NT2/D1 (cell line): ENCODE measurements at regions not wholly inside any gene's neighbourhood (a gene's known extent, or its start where the extent isn't known, plus 50 kb on each side); places are given as distances from the start of the nearest gene placed in this dataset.

Experiments used
- DNase-seq: peaks from one replicate; pipeline ENCODE4 v3.0.0-alpha.2; 2011; ENCODE audit warnings: low read depth, low spot score
- H3K27me3 ChIP-seq: 2 replicates; pipeline ENCODE4 v1.6.0; 2011; ENCODE audit warnings: mild to moderate bottlenecking; ENCODE audit not compliant: insufficient read length, insufficient read depth
- H3K36me3 ChIP-seq: 2 replicates; pipeline ENCODE4 v1.6.1; 2011; ENCODE audit warnings: mild to moderate bottlenecking, low read length, mixed read lengths; ENCODE audit not compliant: insufficient read depth, insufficient read length
- H3K4me1 ChIP-seq: 2 replicates; pipeline ENCODE4 v1.5.1; 2011; ENCODE audit not compliant: insufficient read depth, insufficient read length
- H3K4me3 ChIP-seq: 2 replicates; pipeline ENCODE4 v1.5.1; 2011; ENCODE audit warnings: low read depth; ENCODE audit not compliant: insufficient read length
- H3K9ac ChIP-seq: 2 replicates; pipeline ENCODE4 v1.6.0; 2011; ENCODE audit warnings: low read depth; ENCODE audit not compliant: insufficient read length
- H3K9me3 ChIP-seq: 2 replicates; pipeline ENCODE4 v1.5.1; 2011; ENCODE audit warnings: mild to moderate bottlenecking, low read length; ENCODE audit not compliant: insufficient read depth
- SUZ12 ChIP-seq: IDR thresholded peaks from 2 replicates; pipeline ENCODE4 v1.6.1; 2011; ENCODE audit not compliant: insufficient read length, insufficient read depth; ENCODE audit errors: extremely low read depth
- YY1 ChIP-seq: IDR thresholded peaks from 2 replicates; pipeline ENCODE4 v1.6.1; 2011; ENCODE audit not compliant: insufficient read length, insufficient read depth
- ZNF274 ChIP-seq: IDR thresholded peaks from 2 replicates; pipeline ENCODE4 v1.6.1; 2011; ENCODE audit warnings: mild to moderate bottlenecking, low read depth, low read length

DNA sequence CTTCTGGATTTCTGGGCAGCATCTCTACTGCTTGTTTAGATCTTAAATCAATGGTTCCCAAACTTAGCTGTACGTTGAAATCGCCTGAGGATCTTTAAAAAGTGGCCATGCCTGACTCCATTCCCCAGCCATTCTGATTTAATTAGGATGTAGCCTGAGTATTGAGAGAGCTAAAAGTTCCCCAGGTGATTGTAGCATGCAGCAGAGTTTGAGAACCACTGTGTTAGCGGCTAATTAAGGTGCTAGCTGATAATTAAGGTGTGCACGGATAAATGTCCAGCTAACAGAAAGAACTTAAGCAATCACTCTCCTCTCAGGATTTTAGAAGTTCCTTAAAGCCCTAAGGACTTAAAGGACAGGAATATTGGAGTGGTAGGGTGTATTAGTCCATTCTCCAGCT is 89.1 kb downstream of the NMUR2 start:
- Histone ChIP-seq H3K9ac (no peak overlapping the region), H3K4me3 (no peak overlapping the region), H3K36me3 (no peaks in the 10 kb centered on the region), H3K4me1 (no peaks in the 10 kb centered on the region), H3K27me3 (no peaks in the 10 kb centered on the region), H3K9me3 (no peaks in the 10 kb centered on the region)
- TF ChIP-seq YY1 (no peak), SUZ12 (no peak), ZNF274 (no peak)
- DNase-seq: no peak

DNA sequence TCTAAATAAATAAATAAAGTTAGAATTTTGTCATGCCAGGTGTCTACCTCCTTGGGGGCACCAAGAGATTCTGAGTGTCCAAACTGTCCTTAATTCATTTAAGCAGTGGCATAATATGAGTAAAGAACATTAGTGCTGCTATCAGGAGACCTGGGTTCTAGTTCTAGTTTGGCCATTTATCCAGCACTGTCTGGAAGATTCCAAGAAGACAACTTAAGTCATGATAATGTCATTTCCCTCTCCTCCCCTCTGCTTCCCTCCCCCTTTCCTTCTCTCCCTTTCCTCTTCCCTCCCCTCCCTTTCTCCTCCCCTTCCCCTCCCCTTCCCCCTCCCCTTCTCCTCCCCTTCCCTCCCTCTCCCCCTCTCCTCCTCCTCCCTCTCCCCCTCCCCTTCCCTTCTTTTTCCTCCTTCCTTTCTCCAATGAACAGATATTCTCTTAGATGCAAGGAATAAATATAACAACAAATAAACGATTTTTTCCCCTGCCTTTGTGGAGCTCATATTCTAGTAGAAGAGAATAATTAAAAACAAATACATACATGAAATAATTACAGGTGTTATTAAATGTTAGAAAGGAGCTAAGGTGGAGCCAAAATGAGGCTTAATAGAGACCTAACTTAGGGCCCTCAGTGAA is 90.8 kb downstream of the NMUR2 start:
- H3K27me3 ChIP-seq: no peaks in the 10 kb centered on the region
- no peaks in the 10 kb centered on the region for H3K36me3 ChIP-seq
- no peak for DNase-seq
- no peak overlapping the region for H3K4me3 ChIP-seq
- H3K9ac ChIP-seq: no peak overlapping the region
- H3K9me3 ChIP-seq: no peaks in the 10 kb centered on the region
- TF ChIP-seq SUZ12 (no peak), ZNF274 (no peak), YY1 (no peak)
- no peaks in the 10 kb centered on the region for H3K4me1 ChIP-seq

DNA sequence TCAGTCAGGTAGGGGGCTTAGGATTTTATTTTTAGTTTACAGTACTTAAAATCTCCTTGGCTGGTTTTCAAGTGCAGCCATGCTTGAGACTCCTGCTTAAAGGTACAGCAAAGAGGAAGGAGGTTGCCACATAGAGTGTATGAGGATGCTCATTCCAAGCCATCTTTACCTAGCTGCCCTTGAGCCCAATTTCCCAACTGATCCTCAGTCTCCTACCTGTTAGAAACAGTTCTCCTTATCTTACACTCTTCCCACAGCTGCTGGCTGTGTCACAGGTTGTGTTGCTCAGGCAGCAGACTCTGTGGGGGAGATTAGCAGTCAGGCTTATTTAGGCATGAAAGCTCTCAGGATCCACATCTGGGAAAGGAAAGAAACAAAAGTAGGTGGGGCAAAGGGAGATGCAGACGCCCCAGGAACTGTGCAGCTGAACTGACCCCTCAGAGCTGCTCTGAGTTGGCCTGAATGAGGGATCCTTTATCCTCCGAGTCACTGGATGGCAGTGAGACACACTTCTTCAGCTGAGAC is 95.1 kb downstream of the NMUR2 start:
- Histone ChIP-seq H3K9ac (no peak overlapping the region), H3K4me1 (no peaks in the 10 kb centered on the region), H3K9me3 (no peaks in the 10 kb centered on the region), H3K36me3 (no peaks in the 10 kb centered on the region), H3K27me3 (no peaks in the 10 kb centered on the region), H3K4me3 (no peak overlapping the region)
- no peak for DNase-seq
- no peak for TF ChIP-seq SUZ12
- no peak for TF ChIP-seq YY1
- no peak for TF ChIP-seq ZNF274

DNA sequence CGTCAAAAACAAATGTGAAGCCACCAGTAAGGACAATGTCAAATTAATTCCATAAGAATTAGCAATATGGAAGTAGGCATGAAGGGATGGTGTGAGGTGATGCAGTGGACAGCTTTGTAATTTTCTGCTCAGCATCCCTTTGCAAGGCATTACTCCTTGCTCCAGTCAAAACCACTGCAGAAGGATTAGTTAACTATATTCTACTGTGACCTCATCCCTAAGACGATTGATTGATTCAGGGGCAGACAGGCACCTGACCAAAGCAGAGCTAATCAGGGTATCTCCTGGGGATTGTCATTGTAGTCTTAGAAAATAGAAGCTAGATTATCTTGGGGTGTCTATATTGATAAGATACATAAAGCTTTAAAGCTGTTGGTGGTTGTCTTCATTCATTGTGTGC is 98.7 kb downstream of the NMUR2 start:
- Histone ChIP-seq H3K4me1 (no peaks in the 10 kb centered on the region), H3K9ac (no peak overlapping the region), H3K27me3 (no peaks in the 10 kb centered on the region), H3K4me3 (no peak overlapping the region), H3K9me3 (no peaks in the 10 kb centered on the region), H3K36me3 (no peaks in the 10 kb centered on the region)
- TF ChIP-seq ZNF274 (no peak), SUZ12 (no peak), YY1 (no peak)
- no peak for DNase-seq

DNA sequence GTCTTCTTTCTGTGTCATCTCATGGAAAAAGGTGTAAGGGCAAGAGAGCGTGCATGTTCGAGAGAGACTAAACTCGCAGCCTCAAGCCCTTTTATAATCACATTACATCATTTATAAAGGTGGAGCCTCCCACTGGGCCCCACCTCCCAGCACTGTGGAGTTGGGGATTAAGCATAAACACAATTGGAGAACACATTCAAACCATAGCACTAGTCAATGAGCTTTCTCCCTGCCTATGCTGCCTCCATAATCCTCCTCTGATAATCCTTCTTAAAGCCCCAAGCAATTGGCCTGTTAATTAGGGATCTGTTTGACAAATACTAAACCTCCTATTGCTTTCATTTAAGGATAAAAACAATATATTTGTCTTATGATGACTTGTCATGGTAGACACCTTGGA is 99.6 kb downstream of the NMUR2 start:
- DNase-seq: no peak
- no peak for TF ChIP-seq SUZ12
- TF ChIP-seq ZNF274: no peak
- TF ChIP-seq YY1: no peak
- Histone ChIP-seq H3K27me3 (no peaks in the 10 kb centered on the region), H3K9me3 (no peaks in the 10 kb centered on the region), H3K4me3 (no peak overlapping the region), H3K36me3 (no peaks in the 10 kb centered on the region), H3K9ac (no peak overlapping the region), H3K4me1 (no peaks in the 10 kb centered on the region)

DNA sequence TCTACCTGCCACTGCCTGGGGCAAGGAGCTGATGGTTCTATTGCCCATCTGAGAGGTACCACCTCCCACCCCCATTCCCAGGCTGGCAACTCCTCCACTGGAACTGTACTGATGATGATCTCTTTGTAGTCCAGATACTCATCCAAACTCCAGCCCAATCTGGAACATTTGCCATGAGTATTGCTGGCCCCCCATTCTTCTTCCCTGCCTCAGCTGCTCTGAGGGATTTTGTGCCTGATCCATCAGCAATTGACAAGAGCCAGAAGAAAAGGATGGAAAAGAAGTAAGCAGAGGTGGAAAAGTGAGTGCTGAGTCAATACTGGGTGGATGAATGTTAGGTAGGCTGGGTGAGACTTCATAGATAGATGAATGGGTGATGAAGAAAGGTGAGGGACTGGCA is 101.2 kb downstream of the NMUR2 start:
- Histone ChIP-seq H3K27me3 (no peaks in the 10 kb centered on the region), H3K36me3 (no peaks in the 10 kb centered on the region), H3K9me3 (no peaks in the 10 kb centered on the region), H3K9ac (no peak overlapping the region), H3K4me3 (no peak overlapping the region), H3K4me1 (no peaks in the 10 kb centered on the region)
- no peak for DNase-seq
- TF ChIP-seq YY1: no peak
- no peak for TF ChIP-seq SUZ12
- no peak for TF ChIP-seq ZNF274

DNA sequence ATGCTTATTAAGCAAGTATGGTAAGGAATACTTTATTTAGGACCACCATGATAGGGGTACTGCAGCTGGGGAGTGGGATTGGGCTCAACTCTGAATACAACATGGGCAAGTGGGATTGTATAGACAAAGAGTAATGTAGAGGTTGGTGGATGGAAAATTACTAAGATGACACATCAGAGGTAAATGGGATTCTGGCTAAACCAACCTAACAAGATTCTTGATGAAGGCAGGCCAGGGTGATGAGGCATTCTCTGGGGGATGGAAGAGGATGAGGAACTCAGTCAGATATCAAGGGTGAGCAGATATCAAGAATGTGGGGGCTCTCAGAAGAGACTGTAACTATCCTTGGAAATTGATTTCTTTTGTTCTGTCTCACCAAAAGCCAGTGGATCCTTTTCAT is 107.2 kb downstream of the NMUR2 start:
- no peaks in the 10 kb centered on the region for H3K4me1 ChIP-seq
- H3K27me3 ChIP-seq: no peaks in the 10 kb centered on the region
- TF ChIP-seq SUZ12 (no peak), ZNF274 (no peak), YY1 (no peak)
- no peak for DNase-seq
- no peak overlapping the region for H3K9ac ChIP-seq
- no peaks in the 10 kb centered on the region for H3K9me3 ChIP-seq
- H3K36me3 ChIP-seq: no peaks in the 10 kb centered on the region
- H3K4me3 ChIP-seq: no peak overlapping the region
